ENCODE measurements at regions not wholly inside any gene's neighbourhood (a gene's known extent, or its start where the extent isn't known, plus 50 kb on each side); places are given as distances from the start of the nearest gene placed in this dataset.

DNA sequence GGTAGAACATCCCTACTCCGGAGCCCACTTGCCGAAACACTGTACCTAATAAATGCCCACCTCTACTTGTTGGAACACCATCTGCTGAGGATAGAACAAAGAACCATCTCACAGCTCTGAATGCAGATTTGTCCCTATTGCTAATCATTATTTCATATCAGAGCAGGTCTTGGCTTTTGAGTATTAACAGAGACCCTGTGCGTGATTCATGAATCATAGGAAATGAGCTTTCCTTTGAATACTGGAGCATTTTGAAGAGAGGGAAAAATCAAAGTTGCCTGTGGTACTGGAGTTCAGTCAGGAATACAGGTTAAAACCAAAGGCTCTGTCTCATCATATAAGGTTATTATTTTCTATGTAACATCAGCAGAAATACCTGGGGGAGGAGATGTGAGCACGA is 1132.3 kb downstream of the XPNPEP1 start:
- TF ChIP-seq, protein P1, sequence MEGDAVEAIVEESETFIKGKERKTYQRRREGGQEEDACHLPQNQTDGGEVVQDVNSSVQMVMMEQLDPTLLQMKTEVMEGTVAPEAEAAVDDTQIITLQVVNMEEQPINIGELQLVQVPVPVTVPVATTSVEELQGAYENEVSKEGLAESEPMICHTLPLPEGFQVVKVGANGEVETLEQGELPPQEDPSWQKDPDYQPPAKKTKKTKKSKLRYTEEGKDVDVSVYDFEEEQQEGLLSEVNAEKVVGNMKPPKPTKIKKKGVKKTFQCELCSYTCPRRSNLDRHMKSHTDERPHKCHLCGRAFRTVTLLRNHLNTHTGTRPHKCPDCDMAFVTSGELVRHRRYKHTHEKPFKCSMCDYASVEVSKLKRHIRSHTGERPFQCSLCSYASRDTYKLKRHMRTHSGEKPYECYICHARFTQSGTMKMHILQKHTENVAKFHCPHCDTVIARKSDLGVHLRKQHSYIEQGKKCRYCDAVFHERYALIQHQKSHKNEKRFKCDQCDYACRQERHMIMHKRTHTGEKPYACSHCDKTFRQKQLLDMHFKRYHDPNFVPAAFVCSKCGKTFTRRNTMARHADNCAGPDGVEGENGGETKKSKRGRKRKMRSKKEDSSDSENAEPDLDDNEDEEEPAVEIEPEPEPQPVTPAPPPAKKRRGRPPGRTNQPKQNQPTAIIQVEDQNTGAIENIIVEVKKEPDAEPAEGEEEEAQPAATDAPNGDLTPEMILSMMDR (conservative IDR thresholded peaks at IDR 0.05; ENCODE audit: low read length) = no peak
- no peak for TF ChIP-seq EZH2phosphoT487 (IDR thresholded peaks at IDR 0.05; ENCODE audit: borderline replicate concordance)

All from Loucy (cell line).